Mucosa of gallbladder (tissue), 1 donor: ENCODE measurements at regions not wholly inside any gene's neighbourhood (a gene's known extent, or its start where the extent isn't known, plus 50 kb on each side); places are given as distances from the start of the nearest gene placed in this dataset.
A peak's percentile ranks its signal among the peaks of the same experiment; 100 is the strongest.

Experiments
- DNase-seq: peaks from one replicate; pipeline ENCODE4 v3.0.0-alpha.2; 2020; ENCODE audit warnings: low spot score
- donor health status: DM: no; HTN: no; CAD: no.

GRCh38 chr15:87805117-87805820 lies 451.3 kb downstream of the NTRK3 start:
- DNase-seq = no peak

- DNase-seq = no peak
These were observed 452.1 kb downstream of the NTRK3 start for GRCh38 chr15:87804451-87804850.

GRCh38 chr15:87799838-87800237 lies 456.7 kb downstream of the NTRK3 start:
- no peak for DNase-seq

GRCh38 chr15:87799428-87799827 lies 457.1 kb downstream of the NTRK3 start:
- DNase-seq = no peak

- DNase-seq = no peak
These were observed 462.8 kb downstream of the NTRK3 start for GRCh38 chr15:87793725-87794124.

- no peak for DNase-seq
These were observed 464.1 kb downstream of the NTRK3 start for GRCh38 chr15:87792250-87793040.

- DNase-seq = no peak
These were observed 474.4 kb downstream of the NTRK3 start for GRCh38 chr15:87781959-87782625.

- DNase-seq = no peak
These were observed 476.8 kb downstream of the NTRK3 start for GRCh38 chr15:87779746-87780145.

- DNase-seq = no peak
These were observed 478.2 kb downstream of the NTRK3 start for GRCh38 chr15:87778358-87778757.

- DNase-seq = peak; percentile 12
These were observed 479.4 kb downstream of the NTRK3 start for GRCh38 chr15:87777054-87777561.

- DNase-seq = no peak
These were observed 489.0 kb downstream of the NTRK3 start for GRCh38 chr15:87767516-87767915.

GRCh38 chr15:87764461-87765240 lies 491.9 kb downstream of the NTRK3 start:
- no peak for DNase-seq

GRCh38 chr15:87763837-87764236 lies 492.7 kb downstream of the NTRK3 start:
- no peak for DNase-seq

GRCh38 chr15:87761736-87762509 lies 494.6 kb downstream of the NTRK3 start:
- peak; percentile 12 for DNase-seq

- DNase-seq = no peak
These were observed 495.8 kb downstream of the NTRK3 start for GRCh38 chr15:87760547-87761314.

GRCh38 chr15:87758794-87759418 lies 497.6 kb downstream of the NTRK3 start:
- DNase-seq = no peak

GRCh38 chr15:87757084-87757483 lies 499.5 kb downstream of the NTRK3 start:
- DNase-seq = no peak

GRCh38 chr15:87756072-87756471 lies 500.5 kb downstream of the NTRK3 start:
- no peak for DNase-seq

- DNase-seq = no peak
These were observed 501.3 kb downstream of the NTRK3 start for GRCh38 chr15:87755226-87755625.

- no peak for DNase-seq
These were observed 503.0 kb downstream of the NTRK3 start for GRCh38 chr15:87753539-87753938.
